AG09319 (cell line): ENCODE measurements at regions not wholly inside any gene's neighbourhood (a gene's known extent, or its start where the extent isn't known, plus 50 kb on each side); places are given as distances from the start of the nearest gene placed in this dataset.

Experiments
- DNase-seq: peaks from one replicate; pipeline ENCODE4 v3.0.0-alpha.2; 2010; ENCODE audit warnings: low read depth; ENCODE audit errors: extremely low read depth
- TF ChIP-seq, protein P1 (sequence below): IDR thresholded peaks from 2 replicates; pipeline ENCODE4 v1.5.1; 2011; ENCODE audit warnings: low read depth, mild to moderate bottlenecking, inconsistent platforms, low read length, moderate library complexity

DNA sequence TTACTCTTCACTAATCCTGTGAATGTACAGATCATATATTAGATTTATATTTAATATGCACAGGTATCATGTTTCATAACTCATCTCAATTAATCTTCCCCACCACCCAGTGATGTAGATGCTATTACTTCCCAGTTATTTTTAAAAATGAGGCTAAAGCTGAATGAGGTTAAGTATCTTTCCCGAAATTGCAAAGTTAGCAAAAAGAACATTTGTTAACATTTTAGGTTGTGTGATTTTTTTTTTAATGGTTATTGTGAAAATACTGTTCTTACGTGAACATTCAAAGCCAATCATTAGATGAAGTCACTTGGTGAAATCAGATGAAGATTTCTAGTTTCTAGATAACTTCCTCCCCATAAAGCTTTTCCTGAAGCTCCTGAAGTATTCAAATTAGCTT lies 186.9 kb upstream of the PLEKHA5 start:
- TF ChIP-seq, protein P1, sequence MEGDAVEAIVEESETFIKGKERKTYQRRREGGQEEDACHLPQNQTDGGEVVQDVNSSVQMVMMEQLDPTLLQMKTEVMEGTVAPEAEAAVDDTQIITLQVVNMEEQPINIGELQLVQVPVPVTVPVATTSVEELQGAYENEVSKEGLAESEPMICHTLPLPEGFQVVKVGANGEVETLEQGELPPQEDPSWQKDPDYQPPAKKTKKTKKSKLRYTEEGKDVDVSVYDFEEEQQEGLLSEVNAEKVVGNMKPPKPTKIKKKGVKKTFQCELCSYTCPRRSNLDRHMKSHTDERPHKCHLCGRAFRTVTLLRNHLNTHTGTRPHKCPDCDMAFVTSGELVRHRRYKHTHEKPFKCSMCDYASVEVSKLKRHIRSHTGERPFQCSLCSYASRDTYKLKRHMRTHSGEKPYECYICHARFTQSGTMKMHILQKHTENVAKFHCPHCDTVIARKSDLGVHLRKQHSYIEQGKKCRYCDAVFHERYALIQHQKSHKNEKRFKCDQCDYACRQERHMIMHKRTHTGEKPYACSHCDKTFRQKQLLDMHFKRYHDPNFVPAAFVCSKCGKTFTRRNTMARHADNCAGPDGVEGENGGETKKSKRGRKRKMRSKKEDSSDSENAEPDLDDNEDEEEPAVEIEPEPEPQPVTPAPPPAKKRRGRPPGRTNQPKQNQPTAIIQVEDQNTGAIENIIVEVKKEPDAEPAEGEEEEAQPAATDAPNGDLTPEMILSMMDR = no peak
- no peak for DNase-seq

DNA sequence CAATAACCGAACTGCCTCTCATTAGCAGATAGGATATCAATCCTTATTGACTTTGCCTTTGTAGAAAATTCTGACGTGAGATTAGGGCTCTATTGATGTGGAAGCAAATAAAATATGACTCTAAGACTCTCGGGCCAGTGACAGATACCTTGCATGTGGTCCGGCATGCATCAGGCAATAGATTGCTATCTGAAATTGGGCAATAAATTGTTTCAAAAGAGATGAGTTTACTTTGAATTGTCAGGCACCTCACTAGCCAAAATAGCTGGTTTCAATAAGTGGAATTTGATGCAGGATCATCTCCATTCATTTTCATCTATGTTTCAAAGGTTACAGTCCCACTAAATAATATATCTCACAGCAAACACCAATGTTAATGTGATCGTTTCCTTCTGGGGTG lies 186.3 kb upstream of the PLEKHA5 start:
- TF ChIP-seq, protein P1 = no peak
- no peak for DNase-seq

DNA sequence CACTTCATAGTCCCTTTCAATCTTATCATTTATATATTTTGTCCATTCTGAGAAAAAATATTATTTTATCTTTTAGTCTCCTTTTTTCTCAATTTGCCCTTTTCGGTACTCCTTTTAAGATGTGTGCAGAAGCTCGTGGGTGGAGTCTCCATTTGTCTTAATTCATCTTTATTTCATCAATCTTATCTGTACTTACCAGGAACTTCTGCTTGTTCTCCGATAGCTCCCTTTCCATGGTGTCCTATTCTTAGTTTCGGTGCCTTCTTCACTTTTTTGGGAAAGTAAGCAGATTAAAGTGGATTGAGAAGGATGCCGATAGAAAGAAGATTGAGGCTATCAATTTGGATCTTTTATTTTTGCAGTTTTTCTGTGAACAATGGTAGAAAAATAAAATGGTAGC lies 183.4 kb upstream of the PLEKHA5 start:
- DNase-seq = no peak
- TF ChIP-seq, protein P1 = no peak

DNA sequence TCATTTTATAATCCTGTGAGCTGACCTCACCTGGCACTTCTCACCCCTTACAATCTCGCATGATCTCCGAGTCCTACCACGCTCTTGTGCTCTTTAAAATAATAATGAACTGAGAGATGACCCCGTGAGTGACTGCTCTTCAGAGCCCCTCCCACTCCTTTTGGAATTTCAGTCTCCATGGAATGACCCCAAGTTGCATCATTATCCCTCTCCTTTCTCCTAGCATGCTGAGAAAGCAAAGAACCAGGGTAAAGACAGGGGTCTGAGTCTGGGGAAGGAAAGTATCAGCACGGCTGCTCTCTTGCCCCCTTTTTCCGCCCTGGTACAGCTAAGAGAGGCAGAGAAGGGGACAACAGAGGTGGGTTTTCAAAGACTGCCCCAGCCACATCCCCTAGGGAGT lies 178.3 kb upstream of the PLEKHA5 start:
- TF ChIP-seq, protein P1 = no peak
- no peak for DNase-seq

DNA sequence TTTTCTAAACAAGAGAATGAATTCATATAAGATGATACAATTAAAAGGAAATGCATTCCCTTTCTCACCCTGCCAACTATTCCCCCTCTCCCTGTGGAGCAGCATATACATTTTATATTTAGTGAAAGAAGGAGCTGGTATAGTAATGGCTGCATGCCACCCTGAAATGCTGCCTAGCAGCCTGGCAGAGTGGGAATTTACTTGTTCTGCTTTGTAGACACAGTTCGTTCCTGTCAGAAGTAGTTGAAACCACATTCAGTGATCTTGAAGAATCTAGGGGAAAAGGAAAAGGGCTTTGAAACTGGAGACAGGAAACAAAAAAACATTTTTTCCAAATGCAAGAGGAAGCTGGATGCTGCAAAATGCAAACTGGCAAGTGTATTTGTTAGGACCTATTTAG lies 176.0 kb upstream of the PLEKHA5 start:
- no peak for DNase-seq
- TF ChIP-seq, protein P1 = no peak

DNA sequence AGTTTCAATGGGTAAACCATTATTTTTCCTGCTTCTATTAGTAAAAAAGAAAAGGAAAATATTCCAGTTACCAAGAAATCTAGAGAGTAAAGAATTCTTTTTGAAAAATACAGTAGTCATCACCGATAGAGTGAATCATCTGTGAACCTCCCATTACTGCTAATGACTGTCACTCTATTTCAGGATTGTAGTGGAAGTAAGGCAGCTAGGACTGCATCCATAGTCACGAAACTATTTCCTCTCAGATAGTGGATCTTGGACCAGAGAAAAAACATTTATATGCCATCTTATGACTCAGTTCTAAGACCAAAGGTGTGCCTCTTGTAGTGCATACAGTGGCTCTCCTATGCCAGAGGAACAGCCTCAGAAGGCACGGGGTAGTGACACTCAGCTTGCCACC lies 173.9 kb upstream of the PLEKHA5 start:
- TF ChIP-seq, protein P1 = no peak
- no peak for DNase-seq

DNA sequence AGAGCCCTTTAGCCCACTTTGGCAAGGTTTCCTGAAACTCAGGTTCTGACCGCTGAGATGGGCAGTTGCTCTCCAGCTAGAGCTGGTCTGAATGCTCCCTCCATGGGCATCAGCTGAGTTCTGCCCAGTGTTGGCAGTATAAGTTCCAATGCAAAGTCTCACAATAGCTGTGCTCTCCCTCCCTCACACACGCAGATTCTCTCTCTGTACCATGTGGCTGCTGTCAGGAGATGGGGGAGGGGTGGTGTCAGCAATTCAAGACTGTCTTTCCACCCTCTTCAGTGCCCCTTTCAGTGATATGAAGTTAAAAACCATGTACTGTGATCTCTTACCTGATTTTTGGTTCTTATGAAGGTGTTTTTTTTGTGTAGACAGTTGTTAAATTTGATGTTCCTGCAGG lies 164.3 kb upstream of the PLEKHA5 start:
- TF ChIP-seq, protein P1 = no peak
- no peak for DNase-seq
